ENCODE measurements at regions not wholly inside any gene's neighbourhood (a gene's known extent, or its start where the extent isn't known, plus 50 kb on each side); places are given as distances from the start of the nearest gene placed in this dataset.

DNA sequence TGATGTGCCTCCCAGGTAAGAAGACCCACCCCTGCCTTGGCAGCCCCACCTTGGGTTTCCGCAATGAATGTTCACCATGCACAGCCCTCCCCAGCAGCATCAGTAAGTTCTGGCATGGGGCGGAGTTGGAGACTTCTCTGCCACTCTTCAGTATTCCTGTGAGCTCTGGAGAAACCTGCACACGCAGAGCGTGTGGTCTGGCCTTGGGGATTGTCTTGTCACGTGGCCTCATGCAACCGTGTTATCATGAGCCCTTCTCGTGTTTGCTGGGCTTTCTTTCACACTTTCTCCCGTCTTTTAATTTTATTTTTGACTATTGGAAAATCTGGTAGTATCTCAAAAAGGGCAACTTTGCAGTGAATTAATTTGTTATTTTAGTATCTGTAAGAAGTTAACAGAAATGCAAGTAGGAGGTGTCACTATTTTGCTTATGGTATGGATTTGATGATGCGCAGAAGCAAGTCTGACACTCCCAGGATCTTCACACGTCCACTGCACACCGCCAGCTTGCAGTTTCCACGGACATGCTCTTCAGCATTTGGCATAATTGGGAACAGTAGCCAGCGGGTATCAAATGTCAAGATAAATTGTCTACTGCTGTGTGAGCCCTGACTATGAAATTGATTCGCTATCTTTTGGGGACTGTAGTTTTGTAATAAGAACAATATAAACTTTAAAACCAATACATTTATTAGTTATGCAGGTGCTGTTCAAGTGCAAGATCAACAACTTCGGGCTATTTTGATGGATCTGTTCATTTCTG lies 463.5 kb downstream of the QKI start:
- no peak for TF ChIP-seq EZH2phosphoT487 (IDR thresholded peaks at IDR 0.05; ENCODE audit: insufficient read depth, low read depth)
- TF ChIP-seq EZH2 (IDR thresholded peaks at IDR 0.05; ENCODE audit: insufficient read depth, poor library complexity, severe bottlenecking): no peak
